Karpas-422 (cell line): ENCODE measurements at regions not wholly inside any gene's neighbourhood (a gene's known extent, or its start where the extent isn't known, plus 50 kb on each side); places are given as distances from the start of the nearest gene placed in this dataset.

ENCODE experiments used
- DNase-seq: peaks from one replicate; pipeline ENCODE4 v3.0.0-alpha.2; 2015
- H2AFZ ChIP-seq: fragments of 200-600 bp; sonication (generic); 2 replicates; pipeline ENCODE4 v1.6.1; 2014; ENCODE audit warnings: antibody characterized with exemption, low read length, mixed read lengths
- H3K27ac ChIP-seq: fragments of 200-600 bp; sonication (generic); 2 replicates; pipeline ENCODE4 v1.5.1; 2014; ENCODE audit warnings: mild to moderate bottlenecking, low read length, moderate library complexity
- H3K27me3 ChIP-seq: fragments of 200-600 bp; sonication (generic); 2 replicates; pipeline ENCODE4 v1.6.1; 2014; ENCODE audit warnings: low read length, mixed read lengths
- H3K36me3 ChIP-seq: fragments of 200-600 bp; sonication (generic); 2 replicates; pipeline ENCODE4 v1.6.1; 2014; ENCODE audit warnings: low read length, mixed read lengths; ENCODE audit not compliant: insufficient read depth
- H3K4me1 ChIP-seq: fragments of 200-600 bp; sonication (generic); 2 replicates; pipeline ENCODE4 v1.6.1; 2014; ENCODE audit warnings: mild to moderate bottlenecking, low read length, mixed read lengths
- H3K4me2 ChIP-seq: fragments of 200-600 bp; sonication (generic); 2 replicates; pipeline ENCODE4 v1.6.1; 2014; ENCODE audit warnings: low read length, low read depth, mild to moderate bottlenecking; ENCODE audit not compliant: poor library complexity, severe bottlenecking
- H3K4me3 ChIP-seq: fragments of 200-600 bp; sonication (generic); 2 replicates; pipeline ENCODE4 v1.5.1; 2014; ENCODE audit warnings: mild to moderate bottlenecking, antibody characterized with exemption, low read length, mixed read lengths
- H3K79me2 ChIP-seq: fragments of 200-600 bp; sonication (generic); 2 replicates; pipeline ENCODE4 v1.6.1; 2014; ENCODE audit warnings: mild to moderate bottlenecking, low read length, mixed read lengths
- H3K9ac ChIP-seq: fragments of 200-600 bp; sonication (generic); 2 replicates; pipeline ENCODE4 v1.6.0; 2014; ENCODE audit warnings: low read length
- H3K9me2 ChIP-seq: fragments of 200-600 bp; sonication (generic), shearing (Covaris generic); replicated peaks from 2 replicates; pipeline ENCODE4 v1.6.0; 2014; ENCODE audit warnings: mild to moderate bottlenecking, low read length, moderate library complexity; ENCODE audit not compliant: insufficient read depth
- H3K9me3 ChIP-seq: fragments of 300-700, 200-600 bp; sonication (generic); 2 replicates; pipeline ENCODE4 v1.6.1; 2014; ENCODE audit warnings: low read length, mixed read lengths
- H4K20me1 ChIP-seq: fragments of 200-600 bp; sonication (generic); 2 replicates; pipeline ENCODE4 v1.6.1; 2014; ENCODE audit warnings: mild to moderate bottlenecking, antibody characterized with exemption, low read length, low read depth; ENCODE audit not compliant: insufficient read depth

- Histone ChIP-seq H3K4me3 (no peak overlapping the region), H2AFZ (no peak overlapping the region), H3K9me2 (no peaks in the 10 kb centered on the region), H3K36me3 (no peaks in the 10 kb centered on the region), H3K4me1 (no peaks in the 10 kb centered on the region), H4K20me1 (no peaks in the 10 kb centered on the region), H3K9ac (no peak overlapping the region), H3K4me2 (no peak overlapping the region), H3K9me3 (no peaks in the 10 kb centered on the region), H3K27ac (no peak overlapping the region), H3K27me3 (no peaks in the 10 kb centered on the region), H3K79me2 (no peaks in the 10 kb centered on the region)
- DNase-seq: no peak
These were observed 119.1 kb downstream of the CHST1 start for GRCh38 chr11:45546366-45546765.

- H3K4me1 ChIP-seq: no peaks in the 10 kb centered on the region
- H3K79me2 ChIP-seq: no peaks in the 10 kb centered on the region
- H3K4me3 ChIP-seq: no peak overlapping the region
- no peaks in the 10 kb centered on the region for H3K27me3 ChIP-seq
- H3K9me2 ChIP-seq: no peaks in the 10 kb centered on the region
- no peak overlapping the region for H2AFZ ChIP-seq
- no peak for DNase-seq
- H3K9me3 ChIP-seq: no peaks in the 10 kb centered on the region
- no peak overlapping the region for H3K4me2 ChIP-seq
- H3K36me3 ChIP-seq: no peaks in the 10 kb centered on the region
- H3K27ac ChIP-seq: no peak overlapping the region
- no peak overlapping the region for H3K9ac ChIP-seq
- H4K20me1 ChIP-seq: no peaks in the 10 kb centered on the region
These were observed 120.6 kb downstream of the CHST1 start for GRCh38 chr11:45544826-45545225.

DNA sequence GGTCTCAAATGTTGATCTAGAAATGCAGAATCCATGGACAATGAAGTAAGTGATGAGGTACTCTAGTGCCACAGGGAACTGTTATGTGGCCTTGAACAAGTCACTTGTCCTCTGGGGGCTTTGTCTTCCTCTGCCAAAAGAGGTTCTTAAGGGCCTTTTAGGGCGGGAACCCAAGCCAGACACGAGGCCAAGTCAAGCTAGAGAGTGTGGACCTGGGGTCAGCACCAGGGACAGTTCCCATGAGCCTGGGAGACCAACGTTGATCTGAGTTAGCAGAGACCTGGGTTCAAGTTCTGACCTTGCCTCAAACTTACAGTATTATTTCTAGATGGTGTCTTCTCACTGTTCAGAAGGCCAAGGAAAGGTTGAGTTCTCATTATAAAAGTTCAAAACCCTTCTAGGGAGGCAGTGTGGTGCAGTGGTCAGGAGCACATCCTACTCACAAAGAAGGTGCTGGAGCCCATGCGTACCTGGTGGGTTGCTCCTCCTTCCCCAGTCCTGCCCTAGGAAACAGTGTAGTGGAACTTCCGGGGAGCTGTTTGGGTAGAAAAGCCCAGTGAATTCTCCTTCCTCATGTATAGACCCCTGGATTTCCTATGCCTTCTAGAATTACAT lies 121.5 kb downstream of the CHST1 start:
- Histone ChIP-seq H3K4me3 (no peak overlapping the region), H2AFZ (no peak overlapping the region), H3K9me2 (no peaks in the 10 kb centered on the region), H4K20me1 (no peaks in the 10 kb centered on the region), H3K9me3 (no peaks in the 10 kb centered on the region), H3K27ac (no peak overlapping the region), H3K36me3 (no peaks in the 10 kb centered on the region), H3K4me1 (no peaks in the 10 kb centered on the region), H3K4me2 (no peak overlapping the region), H3K79me2 (no peaks in the 10 kb centered on the region), H3K9ac (no peak overlapping the region), H3K27me3 (no peaks in the 10 kb centered on the region)
- peak; percentile 50 for DNase-seq

- Histone ChIP-seq H3K27me3 (no peaks in the 10 kb centered on the region), H3K27ac (no peak overlapping the region), H4K20me1 (no peaks in the 10 kb centered on the region), H3K4me3 (no peak overlapping the region), H2AFZ (no peak overlapping the region), H3K4me2 (no peak overlapping the region), H3K36me3 (no peaks in the 10 kb centered on the region), H3K9ac (no peak overlapping the region), H3K9me2 (no peaks in the 10 kb centered on the region), H3K79me2 (no peaks in the 10 kb centered on the region), H3K9me3 (no peaks in the 10 kb centered on the region), H3K4me1 (no peaks in the 10 kb centered on the region)
- no peak for DNase-seq
These were observed 122.3 kb downstream of the CHST1 start for GRCh38 chr11:45543081-45543480.

- Histone ChIP-seq H3K9me2 (no peaks in the 10 kb centered on the region), H3K4me2 (no peak overlapping the region), H3K4me3 (no peak overlapping the region), H3K27ac (no peak overlapping the region), H3K9me3 (no peaks in the 10 kb centered on the region), H3K4me1 (no peaks in the 10 kb centered on the region), H3K36me3 (no peaks in the 10 kb centered on the region), H3K79me2 (no peaks in the 10 kb centered on the region), H2AFZ (no peak overlapping the region), H4K20me1 (no peaks in the 10 kb centered on the region), H3K27me3 (no peaks in the 10 kb centered on the region), H3K9ac (no peak overlapping the region)
- DNase-seq: no peak
These were observed 123.6 kb downstream of the CHST1 start for GRCh38 chr11:45541693-45542434.

DNA sequence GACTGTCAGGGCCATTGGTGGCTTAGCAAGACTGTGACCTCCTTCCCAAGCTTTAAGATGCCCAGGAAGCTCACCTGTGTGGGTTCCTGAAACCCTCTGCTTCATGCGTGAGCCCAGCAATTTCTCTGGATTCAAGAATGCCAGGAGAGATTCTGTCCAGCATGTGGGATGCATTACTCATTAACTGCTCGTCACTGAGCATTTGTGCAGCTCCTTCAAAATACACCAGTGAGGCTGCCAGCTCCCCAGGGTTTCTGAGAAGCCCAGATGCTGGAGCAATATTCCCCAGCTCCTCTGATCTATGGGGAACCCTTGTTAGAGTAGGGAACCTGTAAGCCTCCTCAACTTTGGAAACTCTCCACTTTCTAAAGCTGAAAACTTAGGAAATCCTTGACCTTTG lies 126.5 kb downstream of the CHST1 start:
- Histone ChIP-seq H3K4me2 (no peak overlapping the region), H3K9me3 (no peaks in the 10 kb centered on the region), H3K36me3 (no peaks in the 10 kb centered on the region), H3K27ac (no peak overlapping the region), H3K9ac (no peak overlapping the region), H3K4me3 (no peak overlapping the region), H2AFZ (no peak overlapping the region), H3K9me2 (no peaks in the 10 kb centered on the region), H3K27me3 (no peaks in the 10 kb centered on the region), H3K79me2 (no peaks in the 10 kb centered on the region), H4K20me1 (no peaks in the 10 kb centered on the region), H3K4me1 (no peaks in the 10 kb centered on the region)
- DNase-seq: no peak

GRCh38 chr11:45538363-45538762 lies 127.1 kb downstream of the CHST1 start:
- Histone ChIP-seq H3K27me3 (no peaks in the 10 kb centered on the region), H3K9ac (no peak overlapping the region), H3K9me3 (no peaks in the 10 kb centered on the region), H3K36me3 (no peaks in the 10 kb centered on the region), H3K9me2 (no peaks in the 10 kb centered on the region), H3K79me2 (no peaks in the 10 kb centered on the region), H4K20me1 (no peaks in the 10 kb centered on the region), H3K4me2 (no peak overlapping the region), H3K4me3 (no peak overlapping the region), H2AFZ (no peak overlapping the region), H3K27ac (no peak overlapping the region), H3K4me1 (no peaks in the 10 kb centered on the region)
- DNase-seq: no peak

GRCh38 chr11:45537614-45538013 lies 127.8 kb downstream of the CHST1 start:
- H3K4me3 ChIP-seq: no peak overlapping the region
- H2AFZ ChIP-seq: no peak overlapping the region
- no peaks in the 10 kb centered on the region for H3K36me3 ChIP-seq
- H3K27ac ChIP-seq: no peak overlapping the region
- H3K4me1 ChIP-seq: no peaks in the 10 kb centered on the region
- no peaks in the 10 kb centered on the region for H3K9me3 ChIP-seq
- no peaks in the 10 kb centered on the region for H3K79me2 ChIP-seq
- no peak overlapping the region for H3K9ac ChIP-seq
- no peaks in the 10 kb centered on the region for H3K9me2 ChIP-seq
- H4K20me1 ChIP-seq: no peaks in the 10 kb centered on the region
- no peak overlapping the region for H3K4me2 ChIP-seq
- DNase-seq: no peak
- H3K27me3 ChIP-seq: no peaks in the 10 kb centered on the region
